Neural cell (in vitro differentiated cells): ENCODE measurements at regions not wholly inside any gene's neighbourhood (a gene's known extent, or its start where the extent isn't known, plus 50 kb on each side); places are given as distances from the start of the nearest gene placed in this dataset.

Source experiments
- H2AFZ ChIP-seq: fragments of 200-600, 300-800 bp; sonication (generic), shearing (Covaris generic); 2 replicates; pipeline ENCODE4 v1.6.0; 2014; ENCODE audit warnings: low read depth, mild to moderate bottlenecking, antibody characterized with exemption, low read length, moderate library complexity
- H3F3A ChIP-seq: fragments of 200-600 bp; shearing (Covaris generic); 2 replicates; pipeline ENCODE4 v1.6.1; 2016; ENCODE audit warnings: mild to moderate bottlenecking, moderate library complexity, mixed read lengths, antibody characterized with exemption, low read length; ENCODE audit not compliant: insufficient read depth, poor library complexity, severe bottlenecking
- H3K27ac ChIP-seq: fragments of 200-600, 300-800 bp; sonication (generic), shearing (Covaris generic); 2 replicates; pipeline ENCODE4 v1.5.1; 2014; ENCODE audit warnings: mild to moderate bottlenecking, low read length, moderate library complexity
- H3K27me3 ChIP-seq: fragments of 300-800, 200-600 bp; sonication (generic), shearing (Covaris generic); 2 replicates; pipeline ENCODE4 v1.6.0; 2014; ENCODE audit warnings: mild to moderate bottlenecking, low read depth, low read length, moderate library complexity; ENCODE audit not compliant: insufficient read depth
- H3K36me3 ChIP-seq: fragments of 300-800, 200-600 bp; sonication (generic), shearing (Covaris generic); 2 replicates; pipeline ENCODE4 v1.5.1; 2014; ENCODE audit warnings: mild to moderate bottlenecking, antibody characterized with exemption, low read length, moderate library complexity; ENCODE audit not compliant: insufficient read depth
- H3K4me2 ChIP-seq: fragments of 300-800, 200-600 bp; sonication (generic), shearing (Covaris generic); 2 replicates; pipeline ENCODE4 v1.6.0; 2014; ENCODE audit warnings: mild to moderate bottlenecking, low read length
- H3K4me3 ChIP-seq: fragments of 300-800, 200-600 bp; sonication (generic), shearing (Covaris generic); 2 replicates; pipeline ENCODE4 v1.5.1; 2014; ENCODE audit warnings: mild to moderate bottlenecking, low read length, moderate library complexity
- H3K79me2 ChIP-seq: fragments of 200-600 bp; shearing (Covaris generic); replicated peaks from 2 replicates; pipeline ENCODE4 v1.6.0; 2014; ENCODE audit warnings: mild to moderate bottlenecking, low read length, moderate library complexity; ENCODE audit not compliant: insufficient read depth
- H3K9ac ChIP-seq: fragments of 300-800, 200-600 bp; sonication (generic), shearing (Covaris generic); 2 replicates; pipeline ENCODE4 v1.6.1; 2016; ENCODE audit warnings: mild to moderate bottlenecking, low read length, mixed read lengths
- H3K9me2 ChIP-seq: fragments of 200-600 bp; shearing (Covaris generic); 2 replicates; pipeline ENCODE4 v1.6.1; 2016; ENCODE audit warnings: mild to moderate bottlenecking, low read length, mixed read lengths; ENCODE audit not compliant: insufficient read depth
- H3K9me3 ChIP-seq: fragments of 200-600, 300-800 bp; sonication (generic), shearing (Covaris generic); 2 replicates; pipeline ENCODE4 v1.6.1; 2016; ENCODE audit warnings: mild to moderate bottlenecking, mixed run types, low read length, moderate library complexity, mixed read lengths
- H4K20me1 ChIP-seq: fragments of 200-600 bp; shearing (Covaris generic); 2 replicates; pipeline ENCODE4 v1.6.1; 2016; ENCODE audit warnings: mild to moderate bottlenecking, mixed run types; ENCODE audit not compliant: insufficient read depth
- EP300 ChIP-seq: fragments of 450-650 bp; conservative IDR thresholded peaks from 2 replicates; pipeline ENCODE4 v1.6.1; 2014; ENCODE audit warnings: antibody characterized with exemption, mild to moderate bottlenecking, moderate library complexity; ENCODE audit not compliant: poor library complexity, severe bottlenecking
- EZH2 ChIP-seq: fragments of 200-600, 300-800 bp; shearing (Covaris generic), sonication (generic); IDR thresholded peaks from 2 replicates; pipeline ENCODE4 v1.6.1; 2014; ENCODE audit warnings: antibody characterized with exemption, low read length, borderline replicate concordance, mild to moderate bottlenecking; ENCODE audit not compliant: insufficient read depth, poor library complexity, severe bottlenecking
- MXI1 ChIP-seq: fragments of 450-650 bp; conservative IDR thresholded peaks from 2 replicates; pipeline ENCODE4 v1.6.1; 2014; ENCODE audit warnings: antibody characterized with exemption, mild to moderate bottlenecking; ENCODE audit not compliant: poor library complexity, severe bottlenecking
- POLR2AphosphoS5 ChIP-seq: IDR thresholded peaks from 2 replicates; pipeline ENCODE4 v1.6.1; 2012
- RAD21 ChIP-seq: fragments of 450-650 bp; conservative IDR thresholded peaks from 2 replicates; pipeline ENCODE4 v1.6.1; 2014; ENCODE audit warnings: antibody characterized with exemption, mild to moderate bottlenecking, moderate library complexity
- SMC3 ChIP-seq: fragments of 450-650 bp; conservative IDR thresholded peaks from 2 replicates; pipeline ENCODE4 v1.6.1; 2014; ENCODE audit warnings: antibody characterized with exemption, mild to moderate bottlenecking, moderate library complexity; ENCODE audit not compliant: poor library complexity
- TAF1 ChIP-seq: IDR thresholded peaks from 2 replicates; pipeline ENCODE4 v1.6.1; 2012; ENCODE audit warnings: low read depth
- TF ChIP-seq, protein P1 (sequence below): IDR thresholded peaks from 2 replicates; pipeline ENCODE4 v1.6.1; 2012; ENCODE audit warnings: borderline replicate concordance
- TF ChIP-seq, protein P2 (sequence below): fragments of 450-650 bp; IDR thresholded peaks from 2 replicates; pipeline ENCODE4 v1.5.1; 2014; ENCODE audit warnings: antibody characterized with exemption, mild to moderate bottlenecking, moderate library complexity; ENCODE audit not compliant: poor library complexity, severe bottlenecking

DNA sequence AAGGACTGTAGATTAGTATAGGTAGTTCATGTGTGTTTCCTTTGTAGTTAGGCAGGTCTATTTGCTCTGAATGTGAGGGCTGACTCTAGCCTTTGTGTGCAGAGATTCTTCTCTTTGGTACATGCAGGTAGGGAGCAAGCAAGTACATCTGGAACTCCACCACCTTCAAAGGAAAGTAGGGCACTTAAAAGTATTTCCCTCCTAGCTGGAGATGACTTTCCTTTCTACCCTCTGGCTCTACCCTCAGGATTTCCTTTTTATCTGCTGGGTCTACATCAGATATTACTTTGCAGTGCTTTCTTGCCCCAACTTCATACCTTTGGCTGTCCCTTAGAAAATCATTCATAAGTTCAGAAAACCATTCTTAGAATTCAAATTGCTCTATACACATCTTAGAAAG lies 91.7 kb upstream of the HIVEP3 start:
- Histone ChIP-seq H3K9ac (no peak overlapping the region), H3K27ac (no peak overlapping the region), H3K4me3 (no peak overlapping the region)

DNA sequence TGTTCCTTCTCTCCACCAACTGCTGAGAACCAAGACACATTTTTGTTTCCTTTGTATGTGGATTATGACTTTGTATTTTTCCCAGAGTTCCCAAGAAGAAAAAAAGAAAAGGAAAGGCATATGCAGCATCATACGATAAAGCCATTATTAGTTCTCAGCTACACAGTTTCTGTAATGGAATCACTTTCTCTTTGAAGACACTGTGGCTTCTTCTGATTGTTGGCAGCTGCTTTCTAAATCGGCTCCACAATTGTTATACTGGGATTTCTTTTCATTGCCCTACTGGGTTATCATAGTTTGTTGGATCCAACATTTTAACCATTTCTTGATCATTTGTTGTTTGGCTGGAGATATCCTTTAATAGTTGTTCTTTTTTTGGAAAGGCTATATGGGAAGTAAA lies 89.5 kb upstream of the HIVEP3 start:
- Histone ChIP-seq H3F3A (no peaks in the 10 kb centered on the region), H3K27me3 (no peaks in the 10 kb centered on the region), H3K4me3 (no peak overlapping the region), H4K20me1 (no peaks in the 10 kb centered on the region), H3K9me2 (no peaks in the 10 kb centered on the region), H2AFZ (no peak overlapping the region), H3K79me2 (no peaks in the 10 kb centered on the region), H3K36me3 (no peaks in the 10 kb centered on the region), H3K4me2 (no peak overlapping the region), H3K27ac (no peak overlapping the region), H3K9me3 (no peaks in the 10 kb centered on the region), H3K9ac (no peak overlapping the region)
- no peak for TF ChIP-seq POLR2AphosphoS5
- TF ChIP-seq, protein P1, sequence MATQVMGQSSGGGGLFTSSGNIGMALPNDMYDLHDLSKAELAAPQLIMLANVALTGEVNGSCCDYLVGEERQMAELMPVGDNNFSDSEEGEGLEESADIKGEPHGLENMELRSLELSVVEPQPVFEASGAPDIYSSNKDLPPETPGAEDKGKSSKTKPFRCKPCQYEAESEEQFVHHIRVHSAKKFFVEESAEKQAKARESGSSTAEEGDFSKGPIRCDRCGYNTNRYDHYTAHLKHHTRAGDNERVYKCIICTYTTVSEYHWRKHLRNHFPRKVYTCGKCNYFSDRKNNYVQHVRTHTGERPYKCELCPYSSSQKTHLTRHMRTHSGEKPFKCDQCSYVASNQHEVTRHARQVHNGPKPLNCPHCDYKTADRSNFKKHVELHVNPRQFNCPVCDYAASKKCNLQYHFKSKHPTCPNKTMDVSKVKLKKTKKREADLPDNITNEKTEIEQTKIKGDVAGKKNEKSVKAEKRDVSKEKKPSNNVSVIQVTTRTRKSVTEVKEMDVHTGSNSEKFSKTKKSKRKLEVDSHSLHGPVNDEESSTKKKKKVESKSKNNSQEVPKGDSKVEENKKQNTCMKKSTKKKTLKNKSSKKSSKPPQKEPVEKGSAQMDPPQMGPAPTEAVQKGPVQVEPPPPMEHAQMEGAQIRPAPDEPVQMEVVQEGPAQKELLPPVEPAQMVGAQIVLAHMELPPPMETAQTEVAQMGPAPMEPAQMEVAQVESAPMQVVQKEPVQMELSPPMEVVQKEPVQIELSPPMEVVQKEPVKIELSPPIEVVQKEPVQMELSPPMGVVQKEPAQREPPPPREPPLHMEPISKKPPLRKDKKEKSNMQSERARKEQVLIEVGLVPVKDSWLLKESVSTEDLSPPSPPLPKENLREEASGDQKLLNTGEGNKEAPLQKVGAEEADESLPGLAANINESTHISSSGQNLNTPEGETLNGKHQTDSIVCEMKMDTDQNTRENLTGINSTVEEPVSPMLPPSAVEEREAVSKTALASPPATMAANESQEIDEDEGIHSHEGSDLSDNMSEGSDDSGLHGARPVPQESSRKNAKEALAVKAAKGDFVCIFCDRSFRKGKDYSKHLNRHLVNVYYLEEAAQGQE, result no peak

More for the DNA sequence above, 91.7 kb upstream of the HIVEP3 start:
- TF ChIP-seq TAF1 (no peak), RAD21 (no peak), SMC3 (no peak), EP300 (no peak), EZH2 (no peak), POLR2AphosphoS5 (no peak), MXI1 (no peak)
- TF ChIP-seq, protein P2, sequence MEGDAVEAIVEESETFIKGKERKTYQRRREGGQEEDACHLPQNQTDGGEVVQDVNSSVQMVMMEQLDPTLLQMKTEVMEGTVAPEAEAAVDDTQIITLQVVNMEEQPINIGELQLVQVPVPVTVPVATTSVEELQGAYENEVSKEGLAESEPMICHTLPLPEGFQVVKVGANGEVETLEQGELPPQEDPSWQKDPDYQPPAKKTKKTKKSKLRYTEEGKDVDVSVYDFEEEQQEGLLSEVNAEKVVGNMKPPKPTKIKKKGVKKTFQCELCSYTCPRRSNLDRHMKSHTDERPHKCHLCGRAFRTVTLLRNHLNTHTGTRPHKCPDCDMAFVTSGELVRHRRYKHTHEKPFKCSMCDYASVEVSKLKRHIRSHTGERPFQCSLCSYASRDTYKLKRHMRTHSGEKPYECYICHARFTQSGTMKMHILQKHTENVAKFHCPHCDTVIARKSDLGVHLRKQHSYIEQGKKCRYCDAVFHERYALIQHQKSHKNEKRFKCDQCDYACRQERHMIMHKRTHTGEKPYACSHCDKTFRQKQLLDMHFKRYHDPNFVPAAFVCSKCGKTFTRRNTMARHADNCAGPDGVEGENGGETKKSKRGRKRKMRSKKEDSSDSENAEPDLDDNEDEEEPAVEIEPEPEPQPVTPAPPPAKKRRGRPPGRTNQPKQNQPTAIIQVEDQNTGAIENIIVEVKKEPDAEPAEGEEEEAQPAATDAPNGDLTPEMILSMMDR, result no peak
- TF ChIP-seq, protein P1, result no peak
- no peaks in the 10 kb centered on the region for H3K79me2 ChIP-seq
- H3K36me3 ChIP-seq, result no peaks in the 10 kb centered on the region
- H3K27me3 ChIP-seq, result no peaks in the 10 kb centered on the region
- no peaks in the 10 kb centered on the region for H3K9me2 ChIP-seq
- no peak overlapping the region for H3K4me2 ChIP-seq
- H3K9me3 ChIP-seq, result no peaks in the 10 kb centered on the region
- H2AFZ ChIP-seq, result no peak overlapping the region
- H3F3A ChIP-seq, result no peaks in the 10 kb centered on the region
- H4K20me1 ChIP-seq, result no peaks in the 10 kb centered on the region
